Caco-2 (cell line): ENCODE measurements at regions not wholly inside any gene's neighbourhood (a gene's known extent, or its start where the extent isn't known, plus 50 kb on each side); places are given as distances from the start of the nearest gene placed in this dataset.

Experiments used
- BruUV-seq: library from RNA; stranded (reverse); fragments of 400-500 nt; replicated peaks from 2 replicates; lab custom pipeline; 2021; lab: Mats Ljungman, UMichigan
- CTCF ChIA-PET: fragments of 300-600 bp; sonication (Branson Sonifier 250); formaldehyde crosslinking; loops from one replicate; lab custom pipeline; 2022; ENCODE audit warnings: antibody characterized with exemption; lab: Charles Lee
- POLR2A ChIA-PET: fragments of 300-600 bp; sonication (Branson Sonifier 250); formaldehyde crosslinking; loops from one replicate; lab custom pipeline; 2022; ENCODE audit warnings: antibody characterized with exemption; lab: Charles Lee
- DNase-seq, 2 experiments: peaks; one replicate each; pipeline versions ENCODE4 v3.0.0 to v3.0.0-alpha.2; 2020 to 2022
- H3K27me3 ChIP-seq: replicated peaks from 2 replicates; pipeline ENCODE4 v1.6.0; 2011; ENCODE audit warnings: low read length; ENCODE audit not compliant: control insufficient read depth, insufficient read depth
- H3K36me3 ChIP-seq: 2 replicates; pipeline ENCODE4 v1.5.1; 2011; ENCODE audit warnings: low read length; ENCODE audit not compliant: control insufficient read depth, insufficient read depth
- H3K4me1 ChIP-seq: fragments of 250-450 bp; sonication (Bioruptor Pico); 2 replicates; pipeline ENCODE4 v1.5.1; 2020; ENCODE audit warnings: mild to moderate bottlenecking
- H3K4me3 ChIP-seq: 2 replicates; pipeline ENCODE4 v1.5.1; 2011; ENCODE audit warnings: low read depth, mild to moderate bottlenecking, control low read depth, low read length
- H3K9me3 ChIP-seq: fragments of 250-450 bp; sonication (Bioruptor Pico); 2 replicates; pipeline ENCODE4 v1.5.1; 2020; ENCODE audit warnings: mild to moderate bottlenecking, moderate library complexity
- H3K27ac Mint-ChIP-seq: one replicate; pipeline ENCODE4 v1.8.0; 2022; ENCODE audit warnings: mixed read lengths; ENCODE audit not compliant: unreplicated experiment
- H3K27me3 Mint-ChIP-seq: one replicate; pipeline ENCODE4 v1.8.0; 2022; ENCODE audit warnings: mixed read lengths; ENCODE audit not compliant: insufficient read depth, unreplicated experiment
- H3K36me3 Mint-ChIP-seq: one replicate; pipeline ENCODE4 v1.8.0; 2022; ENCODE audit warnings: mild to moderate bottlenecking, mixed read lengths; ENCODE audit not compliant: insufficient read depth, unreplicated experiment
- H3K4me1 Mint-ChIP-seq: one replicate; pipeline ENCODE4 v1.8.0; 2022; ENCODE audit warnings: low read depth, mixed read lengths; ENCODE audit not compliant: unreplicated experiment
- H3K4me3 Mint-ChIP-seq: one replicate; pipeline ENCODE4 v1.8.0; 2022; ENCODE audit warnings: mild to moderate bottlenecking, moderate library complexity, mixed read lengths; ENCODE audit not compliant: unreplicated experiment
- H3K9me3 Mint-ChIP-seq: one replicate; pipeline ENCODE4 v1.8.0; 2022; ENCODE audit warnings: mixed read lengths; ENCODE audit not compliant: unreplicated experiment
- CTCF ChIP-seq, 2 experiments: fragments of 200-600 bp in 1 of 2; IDR thresholded peaks; 1 replicate in 1 of 2; 2 replicates in 1 of 2; pipeline versions ENCODE4 v1.5.1 to v1.8.0; 2011 to 2022; ENCODE audit warnings: antibody characterized with exemption in 1 of 2, control low read depth in 1 of 2, inconsistent platforms in 1 of 2, low read depth in 1 of 2, low read length in 1 of 2, mild to moderate bottlenecking in 1 of 2, moderate library complexity in 1 of 2; ENCODE audit not compliant: insufficient read depth in 1 of 2, severe bottlenecking in 1 of 2, unreplicated experiment in 1 of 2
- intact Hi-C: fragments of 100-400 bp; cut with micrococcal nuclease; formaldehyde crosslinking; loops from one replicate; pipeline ENCODE4 v1.10.0; 2022; ENCODE audit not compliant: unreplicated experiment

- Mint-ChIP-seq H3K4me3 (no peak overlapping the region), H3K36me3 (no peaks in the 10 kb centered on the region), H3K9me3 (no peaks in the 10 kb centered on the region), H3K4me1 (no peaks in the 10 kb centered on the region), H3K27ac (no peak overlapping the region), H3K27me3 (peaks cover 3% of the 10 kb centered on the region)
- ChIA-PET CTCF (no interaction called here), POLR2A (no interaction called here)
- no peaks in the 10 kb centered on the region for H3K4me1 ChIP-seq
- TF ChIP-seq CTCF (IDR thresholded peaks at IDR 0.05; ENCODE audit: insufficient read depth in 1 of 2, low read depth in 1 of 2, low read length in 1 of 2, severe bottlenecking in 1 of 2, unreplicated experiment in 1 of 2) = no peak
- intact Hi-C loops = no loop called here
- H3K4me3 ChIP-seq = no peak overlapping the region
- DNase-seq = no peak
- no peaks in the 10 kb centered on the region for H3K36me3 ChIP-seq
- H3K9me3 ChIP-seq = no peaks in the 10 kb centered on the region
- BruUV-seq = no TSS peak
- no peaks in the 10 kb centered on the region for H3K27me3 ChIP-seq
Observed at GRCh38 chr18:14025306-14025940, 106.8 kb downstream of the ZNF519 start.

DNA sequence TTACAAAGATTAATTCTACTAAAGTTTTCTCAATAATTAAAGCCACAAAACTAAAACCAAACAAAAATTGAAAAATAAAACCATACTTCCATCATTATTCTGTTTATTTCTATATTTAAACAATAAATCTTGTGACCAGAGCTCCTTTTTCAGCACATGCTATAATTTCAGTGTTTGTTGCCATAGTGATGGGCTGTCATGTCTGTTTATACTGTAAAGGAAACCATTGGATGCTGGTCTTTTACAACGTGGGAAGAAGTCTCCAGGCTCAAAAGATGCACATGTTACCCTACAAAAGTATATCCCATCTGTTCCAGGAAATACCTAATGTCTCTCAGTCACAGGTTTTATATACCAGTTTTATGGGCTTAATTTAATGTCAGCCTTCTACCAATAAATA lies 100.1 kb upstream of the MC2R start:
- H3K36me3 Mint-ChIP-seq = no peaks in the 10 kb centered on the region
- BruUV-seq = no TSS peak
- no peaks in the 10 kb centered on the region for H3K4me1 Mint-ChIP-seq
- no peaks in the 10 kb centered on the region for H3K4me1 ChIP-seq
- intact Hi-C loops = no loop called here
- peaks cover 6% of the 10 kb centered on the region for H3K27me3 Mint-ChIP-seq
- no peaks in the 10 kb centered on the region for H3K27me3 ChIP-seq
- no peak overlapping the region for H3K4me3 ChIP-seq
- H3K9me3 ChIP-seq = no peaks in the 10 kb centered on the region
- no peaks in the 10 kb centered on the region for H3K9me3 Mint-ChIP-seq
- CTCF ChIA-PET = no interaction called here
- no peak for TF ChIP-seq CTCF (IDR thresholded peaks at IDR 0.05; ENCODE audit: insufficient read depth in 1 of 2, low read depth in 1 of 2, low read length in 1 of 2, severe bottlenecking in 1 of 2, unreplicated experiment in 1 of 2)
- no peaks in the 10 kb centered on the region for H3K36me3 ChIP-seq
- H3K27ac Mint-ChIP-seq = no peak overlapping the region
- H3K4me3 Mint-ChIP-seq = no peak overlapping the region
- no peak for DNase-seq
- POLR2A ChIA-PET = no interaction called here

- intact Hi-C loops = no loop called here
- Histone ChIP-seq H3K9me3 (no peaks in the 10 kb centered on the region), H3K36me3 (no peaks in the 10 kb centered on the region), H3K4me1 (no peaks in the 10 kb centered on the region), H3K4me3 (no peak overlapping the region), H3K27me3 (no peaks in the 10 kb centered on the region)
- H3K4me1 Mint-ChIP-seq = no peaks in the 10 kb centered on the region
- H3K27me3 Mint-ChIP-seq = peaks cover 6% of the 10 kb centered on the region
- ChIA-PET CTCF (no interaction called here), POLR2A (no interaction called here)
- no peaks in the 10 kb centered on the region for H3K36me3 Mint-ChIP-seq
- H3K9me3 Mint-ChIP-seq = no peaks in the 10 kb centered on the region
- no peak overlapping the region for H3K27ac Mint-ChIP-seq
- H3K4me3 Mint-ChIP-seq = no peak overlapping the region
- no peak for DNase-seq
- no TSS peak for BruUV-seq
- no peak for TF ChIP-seq CTCF (IDR thresholded peaks at IDR 0.05; ENCODE audit: insufficient read depth in 1 of 2, low read depth in 1 of 2, low read length in 1 of 2, severe bottlenecking in 1 of 2, unreplicated experiment in 1 of 2)
Observed at GRCh38 chr18:14014456-14014855, 99.1 kb upstream of the MC2R start.
